HCT116 (cell line): ENCODE measurements at regions not wholly inside any gene's neighbourhood (a gene's known extent, or its start where the extent isn't known, plus 50 kb on each side); places are given as distances from the start of the nearest gene placed in this dataset.

Experiments used
- CTCF ChIP-seq, 3 experiments: fragments of 200-600 bp in 1 of 3; sonication (generic) in 1 of 3; IDR thresholded peaks in 2 of 3; conservative IDR thresholded peaks in 1 of 3; 2 replicates each; pipeline ENCODE4 v1.5.1; 2012 to 2017; ENCODE audit warnings: low read depth in 2 of 3, low read length in 2 of 3, antibody characterized with exemption in 1 of 3, borderline replicate concordance in 1 of 3, control low read depth in 1 of 3, mild to moderate bottlenecking in 1 of 3, mixed read lengths in 1 of 3, mixed run types in 1 of 3, moderate library complexity in 1 of 3; ENCODE audit not compliant: insufficient read depth in 1 of 3
- EZH2 ChIP-seq: fragments of 200-600 bp; sonication (generic); IDR thresholded peaks from 2 replicates; pipeline ENCODE4 v1.6.1; 2017; ENCODE audit warnings: antibody characterized with exemption, mixed run types
- JUND ChIP-seq: IDR thresholded peaks from 2 replicates; pipeline ENCODE4 v1.6.1; 2012
- MAX ChIP-seq: IDR thresholded peaks from 2 replicates; pipeline ENCODE4 v1.6.1; 2012
- POLR2A ChIP-seq: IDR thresholded peaks from 2 replicates; pipeline ENCODE4 v1.7.0; 2011; ENCODE audit warnings: borderline replicate concordance; ENCODE audit not compliant: insufficient read depth, insufficient read length; ENCODE audit errors: extremely low read depth
- POLR2AphosphoS5 ChIP-seq: IDR thresholded peaks from 2 replicates; pipeline ENCODE4 v1.6.1; 2011; ENCODE audit warnings: mild to moderate bottlenecking, low read depth, low read length, moderate library complexity
- TF ChIP-seq, protein P1 (sequence below): IDR thresholded peaks from 2 replicates; pipeline ENCODE4 v1.6.1; 2012; ENCODE audit warnings: low read depth

DNA sequence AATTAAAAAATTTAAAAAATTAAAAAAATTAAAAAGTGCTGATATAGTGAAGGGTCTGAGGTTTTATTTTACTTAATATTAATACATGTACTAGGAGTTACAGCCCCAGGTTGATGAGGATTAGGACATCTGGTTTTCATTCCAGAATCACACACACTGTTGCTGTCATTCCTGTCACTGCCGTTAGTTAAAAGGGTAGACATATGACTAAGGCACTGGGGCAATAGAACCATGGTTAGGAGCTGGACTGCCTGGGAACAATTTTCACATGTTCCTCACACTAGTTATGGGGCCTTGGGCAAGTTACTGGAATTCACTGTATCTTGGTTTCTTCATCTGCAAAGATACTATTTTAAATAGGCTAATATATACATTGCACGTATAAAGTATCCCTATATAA, 191.8 kb upstream of the DPYD start:
- TF ChIP-seq EZH2, result no peak
- TF ChIP-seq POLR2AphosphoS5, result no peak
- TF ChIP-seq POLR2A, result no peak
- TF ChIP-seq CTCF (IDR thresholded peaks at IDR 0.05 in 2 of 3, conservative IDR thresholded peaks at IDR 0.05 in 1 of 3; ENCODE audit: borderline replicate concordance in 1 of 3, insufficient read depth in 1 of 3, low read depth in 2 of 3, low read length in 2 of 3), result no peak
- no peak for TF ChIP-seq JUND
- no peak for TF ChIP-seq MAX
- TF ChIP-seq, protein P1, sequence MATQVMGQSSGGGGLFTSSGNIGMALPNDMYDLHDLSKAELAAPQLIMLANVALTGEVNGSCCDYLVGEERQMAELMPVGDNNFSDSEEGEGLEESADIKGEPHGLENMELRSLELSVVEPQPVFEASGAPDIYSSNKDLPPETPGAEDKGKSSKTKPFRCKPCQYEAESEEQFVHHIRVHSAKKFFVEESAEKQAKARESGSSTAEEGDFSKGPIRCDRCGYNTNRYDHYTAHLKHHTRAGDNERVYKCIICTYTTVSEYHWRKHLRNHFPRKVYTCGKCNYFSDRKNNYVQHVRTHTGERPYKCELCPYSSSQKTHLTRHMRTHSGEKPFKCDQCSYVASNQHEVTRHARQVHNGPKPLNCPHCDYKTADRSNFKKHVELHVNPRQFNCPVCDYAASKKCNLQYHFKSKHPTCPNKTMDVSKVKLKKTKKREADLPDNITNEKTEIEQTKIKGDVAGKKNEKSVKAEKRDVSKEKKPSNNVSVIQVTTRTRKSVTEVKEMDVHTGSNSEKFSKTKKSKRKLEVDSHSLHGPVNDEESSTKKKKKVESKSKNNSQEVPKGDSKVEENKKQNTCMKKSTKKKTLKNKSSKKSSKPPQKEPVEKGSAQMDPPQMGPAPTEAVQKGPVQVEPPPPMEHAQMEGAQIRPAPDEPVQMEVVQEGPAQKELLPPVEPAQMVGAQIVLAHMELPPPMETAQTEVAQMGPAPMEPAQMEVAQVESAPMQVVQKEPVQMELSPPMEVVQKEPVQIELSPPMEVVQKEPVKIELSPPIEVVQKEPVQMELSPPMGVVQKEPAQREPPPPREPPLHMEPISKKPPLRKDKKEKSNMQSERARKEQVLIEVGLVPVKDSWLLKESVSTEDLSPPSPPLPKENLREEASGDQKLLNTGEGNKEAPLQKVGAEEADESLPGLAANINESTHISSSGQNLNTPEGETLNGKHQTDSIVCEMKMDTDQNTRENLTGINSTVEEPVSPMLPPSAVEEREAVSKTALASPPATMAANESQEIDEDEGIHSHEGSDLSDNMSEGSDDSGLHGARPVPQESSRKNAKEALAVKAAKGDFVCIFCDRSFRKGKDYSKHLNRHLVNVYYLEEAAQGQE, result no peak
